Neuron (in vitro differentiated cells): ENCODE measurements at regions not wholly inside any gene's neighbourhood (a gene's known extent, or its start where the extent isn't known, plus 50 kb on each side); places are given as distances from the start of the nearest gene placed in this dataset.
"Not testable (repeated sequence)": the region's sequence is repeated elsewhere in the genome, so short reads cannot be mapped to it uniquely, and the experiment has no call there.

Source experiments
- H2AFZ ChIP-seq: one replicate; pipeline ENCODE4 v1.6.1; 2013; ENCODE audit warnings: low read depth, mild to moderate bottlenecking, inconsistent platforms, low read length, moderate library complexity
- H3K27me3 ChIP-seq: one replicate; pipeline ENCODE4 v1.6.1; 2013; ENCODE audit warnings: low read length; ENCODE audit not compliant: insufficient read depth
- H3K36me3 ChIP-seq: one replicate; pipeline ENCODE4 v1.6.1; 2013; ENCODE audit warnings: low read length; ENCODE audit not compliant: insufficient read depth
- H3K4me1 ChIP-seq: one replicate; pipeline ENCODE4 v1.6.1; 2013; ENCODE audit warnings: low read length; ENCODE audit not compliant: insufficient read depth
- H3K4me3 ChIP-seq: 2 replicates; pipeline ENCODE4 v1.5.1; 2013; ENCODE audit warnings: mild to moderate bottlenecking, low read length, moderate library complexity
- H3K9me3 ChIP-seq: one replicate; pipeline ENCODE4 v1.6.1; 2013; ENCODE audit warnings: low read length

GRCh38 chr13:76683168-76683567 is 203.0 kb downstream of the KCTD12 start:
- H3K27me3 ChIP-seq: no peaks in the 10 kb centered on the region
- no peak overlapping the region for H2AFZ ChIP-seq
- H3K9me3 ChIP-seq: no peaks in the 10 kb centered on the region
- H3K4me1 ChIP-seq: no peaks in the 10 kb centered on the region
- no peak overlapping the region for H3K4me3 ChIP-seq
- H3K36me3 ChIP-seq: no peaks in the 10 kb centered on the region

GRCh38 chr13:76680112-76680511 is 206.1 kb downstream of the KCTD12 start:
- H3K9me3 ChIP-seq: no peaks in the 10 kb centered on the region
- no peaks in the 10 kb centered on the region for H3K4me1 ChIP-seq
- no peaks in the 10 kb centered on the region for H3K36me3 ChIP-seq
- no peak overlapping the region for H3K4me3 ChIP-seq
- no peaks in the 10 kb centered on the region for H3K27me3 ChIP-seq
- no peak overlapping the region for H2AFZ ChIP-seq

GRCh38 chr13:76677043-76677442 is 209.2 kb downstream of the KCTD12 start:
- H3K4me1 ChIP-seq: no peaks in the 10 kb centered on the region
- no peak overlapping the region for H3K4me3 ChIP-seq
- no peaks in the 10 kb centered on the region for H3K9me3 ChIP-seq
- no peak overlapping the region for H2AFZ ChIP-seq
- H3K27me3 ChIP-seq: no peaks in the 10 kb centered on the region
- H3K36me3 ChIP-seq: no peaks in the 10 kb centered on the region

GRCh38 chr13:76672420-76672819 is 213.8 kb downstream of the KCTD12 start:
- H3K4me1 ChIP-seq: no peaks in the 10 kb centered on the region
- H3K4me3 ChIP-seq: no peak overlapping the region
- no peaks in the 10 kb centered on the region for H3K36me3 ChIP-seq
- H2AFZ ChIP-seq: no peak overlapping the region
- H3K9me3 ChIP-seq: no peaks in the 10 kb centered on the region
- H3K27me3 ChIP-seq: no peaks in the 10 kb centered on the region

- no peak overlapping the region for H2AFZ ChIP-seq
- no peak overlapping the region for H3K4me3 ChIP-seq
- H3K27me3 ChIP-seq: no peaks in the 10 kb centered on the region
- no peaks in the 10 kb centered on the region for H3K36me3 ChIP-seq
- no peaks in the 10 kb centered on the region for H3K4me1 ChIP-seq
- no peaks in the 10 kb centered on the region for H3K9me3 ChIP-seq
Observed at GRCh38 chr13:76668716-76669115, 217.5 kb downstream of the KCTD12 start.

- Histone ChIP-seq H3K4me3 (no peak overlapping the region), H3K4me1 (no peaks in the 10 kb centered on the region), H3K36me3 (no peaks in the 10 kb centered on the region), H2AFZ (no peak overlapping the region), H3K9me3 (no peaks in the 10 kb centered on the region), H3K27me3 (no peaks in the 10 kb centered on the region)
Observed at GRCh38 chr13:76668141-76668540, 218.1 kb downstream of the KCTD12 start.

GRCh38 chr13:76667551-76667950 is 218.7 kb downstream of the KCTD12 start:
- no peaks in the 10 kb centered on the region for H3K36me3 ChIP-seq
- no peak overlapping the region for H3K4me3 ChIP-seq
- no peaks in the 10 kb centered on the region for H3K9me3 ChIP-seq
- H2AFZ ChIP-seq: no peak overlapping the region
- H3K4me1 ChIP-seq: no peaks in the 10 kb centered on the region
- H3K27me3 ChIP-seq: no peaks in the 10 kb centered on the region

- Histone ChIP-seq H3K9me3 (no peaks in the 10 kb centered on the region), H3K27me3 (no peaks in the 10 kb centered on the region), H3K4me1 (no peaks in the 10 kb centered on the region), H2AFZ (no peak overlapping the region), H3K4me3 (no peak overlapping the region), H3K36me3 (no peaks in the 10 kb centered on the region)
Observed at GRCh38 chr13:76663592-76664335, 222.4 kb downstream of the KCTD12 start.

GRCh38 chr13:76659074-76659473 is 227.1 kb downstream of the KCTD12 start:
- H3K36me3 ChIP-seq, H3K9me3 ChIP-seq, H3K4me1 ChIP-seq, H2AFZ ChIP-seq, H3K27me3 ChIP-seq, H3K4me3 ChIP-seq: not testable (repeated sequence)

GRCh38 chr13:76656500-76656899 is 229.7 kb downstream of the KCTD12 start:
- Histone ChIP-seq H3K4me1 (no peaks in the 10 kb centered on the region), H3K4me3 (no peak overlapping the region), H3K9me3 (no peaks in the 10 kb centered on the region), H2AFZ (no peak overlapping the region), H3K27me3 (no peaks in the 10 kb centered on the region), H3K36me3 (no peaks in the 10 kb centered on the region)

GRCh38 chr13:76656056-76656455 is 230.1 kb downstream of the KCTD12 start:
- H3K27me3 ChIP-seq: no peaks in the 10 kb centered on the region
- no peaks in the 10 kb centered on the region for H3K4me1 ChIP-seq
- no peaks in the 10 kb centered on the region for H3K36me3 ChIP-seq
- H2AFZ ChIP-seq: no peak overlapping the region
- H3K4me3 ChIP-seq: no peak overlapping the region
- H3K9me3 ChIP-seq: no peaks in the 10 kb centered on the region

- no peak overlapping the region for H3K4me3 ChIP-seq
- H3K4me1 ChIP-seq: no peaks in the 10 kb centered on the region
- H3K36me3 ChIP-seq: no peaks in the 10 kb centered on the region
- no peaks in the 10 kb centered on the region for H3K9me3 ChIP-seq
- H3K27me3 ChIP-seq: no peaks in the 10 kb centered on the region
- no peak overlapping the region for H2AFZ ChIP-seq
Observed at GRCh38 chr13:76654263-76654662, 231.9 kb downstream of the KCTD12 start.

- H3K27me3 ChIP-seq: no peaks in the 10 kb centered on the region
- H3K36me3 ChIP-seq: no peaks in the 10 kb centered on the region
- no peaks in the 10 kb centered on the region for H3K4me1 ChIP-seq
- H3K4me3 ChIP-seq: no peak overlapping the region
- H2AFZ ChIP-seq: no peak overlapping the region
- no peaks in the 10 kb centered on the region for H3K9me3 ChIP-seq
Observed at GRCh38 chr13:76651286-76651685, 234.9 kb downstream of the KCTD12 start.

GRCh38 chr13:76647550-76647949 is 238.7 kb downstream of the KCTD12 start:
- Histone ChIP-seq H3K4me1 (no peaks in the 10 kb centered on the region), H3K9me3 (no peaks in the 10 kb centered on the region), H3K27me3 (no peaks in the 10 kb centered on the region), H2AFZ (no peak overlapping the region), H3K36me3 (no peaks in the 10 kb centered on the region), H3K4me3 (no peak overlapping the region)
